A673 (cell line): ENCODE measurements at regions not wholly inside any gene's neighbourhood (a gene's known extent, or its start where the extent isn't known, plus 50 kb on each side); places are given as distances from the start of the nearest gene placed in this dataset.

Experiments used
- EZH2 ChIP-seq: fragments of 200-600 bp; sonication (generic); IDR thresholded peaks from 2 replicates; pipeline ENCODE4 v1.6.1; 2017; ENCODE audit warnings: borderline replicate concordance, low read depth, mild to moderate bottlenecking, mixed read lengths, antibody characterized with exemption, low read length; ENCODE audit not compliant: poor library complexity, severe bottlenecking
- TF ChIP-seq, protein P1 (sequence below): fragments of 300-800, 200-600 bp; sonication (generic); conservative IDR thresholded peaks from 2 replicates; pipeline ENCODE4 v1.5.1; 2017; ENCODE audit warnings: low read depth, mild to moderate bottlenecking, antibody characterized with exemption, low read length, moderate library complexity, mixed read lengths

DNA sequence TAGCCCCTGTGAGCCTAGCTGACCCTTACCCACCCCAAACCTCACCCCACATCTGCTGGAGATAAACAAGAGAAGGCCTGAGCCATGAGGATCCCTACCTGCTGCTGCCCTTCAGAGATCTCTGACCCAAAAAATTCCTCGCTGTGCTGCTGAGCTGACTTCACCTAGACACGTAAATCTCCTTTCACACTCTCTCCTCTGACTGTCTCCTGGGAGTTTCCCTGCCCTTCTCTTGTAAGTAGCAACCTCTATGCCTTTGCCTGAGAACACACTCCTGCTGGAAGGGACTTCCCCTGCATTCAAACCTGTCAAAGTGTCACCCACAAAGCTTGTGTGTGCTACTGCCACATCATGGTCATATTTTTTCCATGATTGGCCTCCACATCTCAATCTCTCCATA, 134.2 kb upstream of the NOL4 start:
- TF ChIP-seq EZH2, result no peak
- TF ChIP-seq, protein P1, sequence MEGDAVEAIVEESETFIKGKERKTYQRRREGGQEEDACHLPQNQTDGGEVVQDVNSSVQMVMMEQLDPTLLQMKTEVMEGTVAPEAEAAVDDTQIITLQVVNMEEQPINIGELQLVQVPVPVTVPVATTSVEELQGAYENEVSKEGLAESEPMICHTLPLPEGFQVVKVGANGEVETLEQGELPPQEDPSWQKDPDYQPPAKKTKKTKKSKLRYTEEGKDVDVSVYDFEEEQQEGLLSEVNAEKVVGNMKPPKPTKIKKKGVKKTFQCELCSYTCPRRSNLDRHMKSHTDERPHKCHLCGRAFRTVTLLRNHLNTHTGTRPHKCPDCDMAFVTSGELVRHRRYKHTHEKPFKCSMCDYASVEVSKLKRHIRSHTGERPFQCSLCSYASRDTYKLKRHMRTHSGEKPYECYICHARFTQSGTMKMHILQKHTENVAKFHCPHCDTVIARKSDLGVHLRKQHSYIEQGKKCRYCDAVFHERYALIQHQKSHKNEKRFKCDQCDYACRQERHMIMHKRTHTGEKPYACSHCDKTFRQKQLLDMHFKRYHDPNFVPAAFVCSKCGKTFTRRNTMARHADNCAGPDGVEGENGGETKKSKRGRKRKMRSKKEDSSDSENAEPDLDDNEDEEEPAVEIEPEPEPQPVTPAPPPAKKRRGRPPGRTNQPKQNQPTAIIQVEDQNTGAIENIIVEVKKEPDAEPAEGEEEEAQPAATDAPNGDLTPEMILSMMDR, result no peak
